ENCODE measurements at regions not wholly inside any gene's neighbourhood (a gene's known extent, or its start where the extent isn't known, plus 50 kb on each side); places are given as distances from the start of the nearest gene placed in this dataset.
"Not testable (repeated sequence)": the region's sequence is repeated elsewhere in the genome, so short reads cannot be mapped to it uniquely, and the experiment has no call there.

DNA sequence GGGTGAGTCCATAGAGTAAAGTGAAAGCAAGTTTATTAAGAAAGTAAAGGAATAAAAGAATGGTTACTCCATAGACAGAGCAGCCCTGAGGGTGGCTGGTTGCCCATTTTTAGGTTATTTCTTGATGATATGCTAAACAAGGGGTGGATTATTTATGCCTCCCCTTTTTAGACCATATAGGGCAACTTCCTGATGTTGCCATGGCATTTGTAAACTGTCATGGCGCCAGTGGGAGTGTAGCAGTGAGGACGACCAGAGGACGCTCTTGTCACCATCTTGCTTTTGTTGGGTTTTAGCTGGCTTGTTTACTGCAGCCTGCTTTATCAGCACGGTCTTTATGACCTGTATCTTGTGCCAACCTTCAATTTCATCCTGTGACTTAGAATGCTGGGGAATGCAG is 155.4 kb upstream of the FBXO11 start:
- not testable (repeated sequence) for TF ChIP-seq POLR2A (IDR thresholded peaks at IDR 0.05; ENCODE audit: low read length); GATA1 (IDR thresholded peaks at IDR 0.05; ENCODE audit: low read depth, low read length)
